Keratinocyte (primary cell): ENCODE measurements at regions not wholly inside any gene's neighbourhood (a gene's known extent, or its start where the extent isn't known, plus 50 kb on each side); places are given as distances from the start of the nearest gene placed in this dataset.

Experiments
- DNase-seq: peaks from one replicate; pipeline ENCODE4 v3.0.0-alpha.2; 2011; ENCODE audit warnings: low read depth, missing footprints, low spot score
- FAIRE-seq: peaks from 2 replicates; lab custom pipeline; 2011; peaks lifted over from hg19 to GRCh38; lab: Jason Lieb, UNC
- H2AFZ ChIP-seq: 2 replicates; pipeline ENCODE4 v1.6.0; 2012; ENCODE audit warnings: low read length, control low read depth, inconsistent platforms; ENCODE audit not compliant: control insufficient read depth
- H3K27ac ChIP-seq: 2 replicates; pipeline ENCODE4 v1.5.1; 2011; ENCODE audit warnings: low read length; ENCODE audit not compliant: control insufficient read depth, insufficient read depth
- H3K27me3 ChIP-seq: 3 replicates; pipeline ENCODE4 v1.6.0; 2011; ENCODE audit warnings: low read length; ENCODE audit not compliant: control insufficient read depth, insufficient read depth; ENCODE audit errors: extremely low read depth
- H3K36me3 ChIP-seq, 2 experiments: 2 replicates in 1 of 2; 3 replicates in 1 of 2; pipeline ENCODE4 v1.5.1; 2011; ENCODE audit warnings: low read length in 2 of 2, mild to moderate bottlenecking in 1 of 2; ENCODE audit not compliant: control insufficient read depth in 2 of 2, insufficient read depth in 2 of 2; ENCODE audit errors: extremely low read depth in 1 of 2
- H3K4me1 ChIP-seq: 3 replicates; pipeline ENCODE4 v1.5.1; 2011; ENCODE audit warnings: low read length; ENCODE audit not compliant: control insufficient read depth, insufficient read depth; ENCODE audit errors: extremely low read depth
- H3K4me2 ChIP-seq: 3 replicates; pipeline ENCODE4 v1.6.0; 2011; ENCODE audit warnings: low read depth, low read length; ENCODE audit not compliant: control insufficient read depth, insufficient read depth; ENCODE audit errors: extremely low read depth
- H3K4me3 ChIP-seq, 3 experiments: fragments of 200-600 bp in 1 of 3; sonication (generic) in 1 of 3; 2 replicates in 2 of 3; 3 replicates in 1 of 3; pipeline ENCODE4 v1.5.1; 2011 to 2016; ENCODE audit warnings: low read length in 3 of 3, mild to moderate bottlenecking in 3 of 3, control low read depth in 2 of 3, inconsistent platforms in 1 of 3, low read depth in 1 of 3, mixed read lengths in 1 of 3, mixed run types in 1 of 3, moderate library complexity in 1 of 3; ENCODE audit not compliant: control insufficient read depth in 2 of 3, insufficient read depth in 2 of 3; ENCODE audit errors: extremely low read depth in 1 of 3
- H3K79me2 ChIP-seq: 2 replicates; pipeline ENCODE4 v1.6.0; 2012; ENCODE audit warnings: low read length; ENCODE audit not compliant: control insufficient read depth, insufficient read depth
- H3K9ac ChIP-seq: 3 replicates; pipeline ENCODE4 v1.6.0; 2011; ENCODE audit warnings: low read length; ENCODE audit not compliant: control insufficient read depth, insufficient read depth; ENCODE audit errors: extremely low read depth
- H3K9me1 ChIP-seq: 3 replicates; pipeline ENCODE4 v1.6.0; 2011; ENCODE audit warnings: low read length; ENCODE audit not compliant: control insufficient read depth, insufficient read depth; ENCODE audit errors: extremely low read depth
- H3K9me3 ChIP-seq: 2 replicates; pipeline ENCODE4 v1.5.1; 2012; ENCODE audit warnings: low read depth, low read length; ENCODE audit not compliant: control insufficient read depth
- H4K20me1 ChIP-seq: 3 replicates; pipeline ENCODE4 v1.6.0; 2011; ENCODE audit warnings: low read length; ENCODE audit not compliant: control insufficient read depth, insufficient read depth; ENCODE audit errors: extremely low read depth
- EZH2 ChIP-seq: IDR thresholded peaks from one replicate; pipeline ENCODE4 v1.6.1; 2012; ENCODE audit warnings: inconsistent platforms, mild to moderate bottlenecking, low read length, moderate library complexity
- dilution Hi-C: fragments of 300-500 bp; cut with MboI; formaldehyde crosslinking; loops from one replicate; pipeline ENCODE4 v1.7.0; 2020; ENCODE audit warnings: low sequenced_read_pairs; ENCODE audit not compliant: extremely low pct_ligation_motif_present
- TF ChIP-seq, protein P1 (sequence below), 3 experiments: IDR thresholded peaks in 1 of 3; conservative IDR thresholded peaks in 1 of 3; optimal IDR thresholded peaks in 1 of 3; 2 replicates in 2 of 3; 3 replicates in 1 of 3; pipeline versions ENCODE3 to v1.5.1; 2011; ENCODE audit warnings: low read length in 3 of 3, mild to moderate bottlenecking in 3 of 3, moderate library complexity in 2 of 3, control low read depth in 1 of 3, inconsistent platforms in 1 of 3; ENCODE audit not compliant: insufficient read depth in 2 of 3; ENCODE audit errors: extremely low read depth in 1 of 3

DNA sequence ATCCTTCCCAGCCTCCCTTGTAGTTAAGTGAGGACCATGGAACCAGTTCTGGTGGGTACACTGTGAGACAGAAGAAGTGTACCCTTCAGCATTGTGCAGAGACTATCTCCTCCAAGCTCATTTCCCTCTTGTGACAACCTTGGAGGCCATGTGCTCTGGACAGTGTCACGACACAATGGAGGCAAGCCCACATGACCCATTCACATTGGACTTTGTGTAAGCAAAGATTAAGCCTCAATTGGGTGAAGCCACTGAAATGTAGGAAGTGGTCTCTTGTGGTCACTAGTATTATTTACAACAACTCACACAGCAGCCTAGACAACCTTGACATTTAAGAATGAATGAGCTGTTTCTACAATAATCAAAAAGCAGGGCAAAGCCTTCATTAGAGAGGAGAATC is 124.2 kb downstream of the INHBA start:
- DNase-seq (no peak), FAIRE-seq (no peak)
- no peaks in the 10 kb centered on the region for H3K27me3 ChIP-seq
- no peak overlapping the region for H3K27ac ChIP-seq
- no peaks in the 10 kb centered on the region for H3K79me2 ChIP-seq
- no peak overlapping the region for H3K9ac ChIP-seq
- dilution Hi-C loops = no loop called here
- no peak overlapping the region for H3K4me3 ChIP-seq
- H3K9me1 ChIP-seq = no peaks in the 10 kb centered on the region
- H3K4me2 ChIP-seq = no peak overlapping the region
- no peaks in the 10 kb centered on the region for H3K36me3 ChIP-seq
- TF ChIP-seq, protein P1, sequence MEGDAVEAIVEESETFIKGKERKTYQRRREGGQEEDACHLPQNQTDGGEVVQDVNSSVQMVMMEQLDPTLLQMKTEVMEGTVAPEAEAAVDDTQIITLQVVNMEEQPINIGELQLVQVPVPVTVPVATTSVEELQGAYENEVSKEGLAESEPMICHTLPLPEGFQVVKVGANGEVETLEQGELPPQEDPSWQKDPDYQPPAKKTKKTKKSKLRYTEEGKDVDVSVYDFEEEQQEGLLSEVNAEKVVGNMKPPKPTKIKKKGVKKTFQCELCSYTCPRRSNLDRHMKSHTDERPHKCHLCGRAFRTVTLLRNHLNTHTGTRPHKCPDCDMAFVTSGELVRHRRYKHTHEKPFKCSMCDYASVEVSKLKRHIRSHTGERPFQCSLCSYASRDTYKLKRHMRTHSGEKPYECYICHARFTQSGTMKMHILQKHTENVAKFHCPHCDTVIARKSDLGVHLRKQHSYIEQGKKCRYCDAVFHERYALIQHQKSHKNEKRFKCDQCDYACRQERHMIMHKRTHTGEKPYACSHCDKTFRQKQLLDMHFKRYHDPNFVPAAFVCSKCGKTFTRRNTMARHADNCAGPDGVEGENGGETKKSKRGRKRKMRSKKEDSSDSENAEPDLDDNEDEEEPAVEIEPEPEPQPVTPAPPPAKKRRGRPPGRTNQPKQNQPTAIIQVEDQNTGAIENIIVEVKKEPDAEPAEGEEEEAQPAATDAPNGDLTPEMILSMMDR (optimal IDR thresholded peaks at IDR 0.05 in 1 of 3, IDR thresholded peaks at IDR 0.05 in 1 of 3, conservative IDR thresholded peaks at IDR 0.05 in 1 of 3; ENCODE audit: extremely low read depth in 1 of 3, insufficient read depth in 2 of 3, low read length in 3 of 3) = no peak
- TF ChIP-seq EZH2 = no peak
- no peaks in the 10 kb centered on the region for H4K20me1 ChIP-seq
- H3K9me3 ChIP-seq = no peaks in the 10 kb centered on the region
- peaks cover 23% of the 10 kb centered on the region for H3K4me1 ChIP-seq
- no peak overlapping the region for H2AFZ ChIP-seq

DNA sequence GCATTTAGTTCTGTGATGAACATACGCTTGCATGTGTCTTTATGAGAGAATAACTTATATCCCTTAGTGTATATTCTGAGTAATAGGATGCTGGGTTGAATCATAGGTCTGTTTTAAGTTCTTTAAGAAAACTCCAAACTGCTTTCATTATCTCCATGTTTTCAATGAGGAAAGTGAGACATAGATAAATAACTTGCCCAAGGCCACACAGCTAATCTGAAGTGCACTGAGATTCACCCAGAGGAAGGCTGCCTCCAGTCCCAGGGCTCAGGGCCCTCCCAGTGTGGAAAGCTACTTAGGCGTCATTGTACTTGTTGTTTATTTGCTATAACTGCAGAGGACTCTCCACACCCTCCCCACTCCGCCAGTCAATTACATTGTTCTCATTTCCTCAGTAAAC is 126.7 kb downstream of the INHBA start:
- TF ChIP-seq, protein P1 (optimal IDR thresholded peaks at IDR 0.05 in 1 of 3, IDR thresholded peaks at IDR 0.05 in 1 of 3, conservative IDR thresholded peaks at IDR 0.05 in 1 of 3; ENCODE audit: extremely low read depth in 1 of 3, insufficient read depth in 2 of 3, low read length in 3 of 3) = no peak
- TF ChIP-seq EZH2 = no peak

More for the DNA sequence above, 126.7 kb downstream of the INHBA start:
- Histone ChIP-seq H3K9me3 (no peaks in the 10 kb centered on the region), H3K9me1 (no peaks in the 10 kb centered on the region), H3K27me3 (no peaks in the 10 kb centered on the region), H3K36me3 (no peaks in the 10 kb centered on the region), H3K4me2 (no peak overlapping the region), H3K4me3 (no peak overlapping the region), H3K4me1 (peaks cover 18% of the 10 kb centered on the region), H3K79me2 (no peaks in the 10 kb centered on the region), H4K20me1 (no peaks in the 10 kb centered on the region), H2AFZ (no peak overlapping the region), H3K9ac (no peak overlapping the region), H3K27ac (no peak overlapping the region)
- FAIRE-seq (no peak), DNase-seq (no peak)
- dilution Hi-C loops = no loop called here
